Esophagus squamous epithelium (tissue), 5 donors: ENCODE measurements at regions not wholly inside any gene's neighbourhood (a gene's known extent, or its start where the extent isn't known, plus 50 kb on each side); places are given as distances from the start of the nearest gene placed in this dataset.

Source experiments
- DNase-seq: peaks from one replicate; lab custom pipeline; 2025; lab: John Stamatoyannopoulos, UW
- H3K27ac ChIP-seq, 4 donors: fragments of 200-600 bp; sonication (generic); one replicate each; pipeline ENCODE4 v1.5.1; 2016 to 2019; ENCODE audit warnings: mild to moderate bottlenecking in 1 of 4
- H3K27me3 ChIP-seq, 4 donors: fragments of 200-600 bp; sonication (generic); 1 replicate in 3 of 4; 2 replicates in 1 of 4; pipeline versions ENCODE4 v1.5.1 to v1.6.0; 2017 to 2021; ENCODE audit warnings: antibody characterized with exemption in 1 of 4
- H3K36me3 ChIP-seq, 3 donors: fragments of 200-600 bp; sonication (generic); one replicate each; pipeline ENCODE4 v1.5.1; 2016 to 2019
- H3K4me1 ChIP-seq, 3 donors: fragments of 200-600 bp; sonication (generic); one replicate each; pipeline ENCODE4 v1.5.1; 2017 to 2019
- H3K4me3 ChIP-seq, 4 donors: fragments of 200-600 bp; sonication (generic); 1 replicate in 3 of 4; 2 replicates in 1 of 4; pipeline ENCODE4 v1.5.1; 2016 to 2019; ENCODE audit warnings: mild to moderate bottlenecking in 2 of 4, moderate library complexity in 1 of 4
- H3K9me3 ChIP-seq, 3 donors: fragments of 200-600 bp; sonication (generic); one replicate each; pipeline ENCODE4 v1.5.1; 2016 to 2019
- POLR2A ChIP-seq, 4 donors: fragments of 450-650 bp; IDR thresholded peaks; one replicate each; pipeline ENCODE4 v1.6.1; 2017; ENCODE audit warnings: antibody characterized with exemption in 4 of 4, mild to moderate bottlenecking in 4 of 4, moderate library complexity in 3 of 4
- WGBS, 2 donors: methylation state at CpG; one replicate each; pipeline ENCODE4 v1.1.5; 2018; 5-methylcytosine and 5-hydroxymethylcytosine counted together
- intact Hi-C: fragments of 100-400 bp; cut with DNase I; formaldehyde crosslinking; loops from one replicate; pipeline ENCODE4 v1.15.0; 2022
- TF ChIP-seq, protein P1 (sequence below), 6 experiments: fragments of 450-650 bp in 4 of 6; fragments of 200-600 bp in 2 of 6; sonication (generic) in 2 of 6; IDR thresholded peaks; one replicate each; pipeline ENCODE4 v1.5.1; 2016 to 2019; ENCODE audit warnings: antibody characterized with exemption in 6 of 6, mild to moderate bottlenecking in 4 of 6, moderate library complexity in 4 of 6
- donor health status: DM: yes; HTN: yes; CAD: no.

DNA sequence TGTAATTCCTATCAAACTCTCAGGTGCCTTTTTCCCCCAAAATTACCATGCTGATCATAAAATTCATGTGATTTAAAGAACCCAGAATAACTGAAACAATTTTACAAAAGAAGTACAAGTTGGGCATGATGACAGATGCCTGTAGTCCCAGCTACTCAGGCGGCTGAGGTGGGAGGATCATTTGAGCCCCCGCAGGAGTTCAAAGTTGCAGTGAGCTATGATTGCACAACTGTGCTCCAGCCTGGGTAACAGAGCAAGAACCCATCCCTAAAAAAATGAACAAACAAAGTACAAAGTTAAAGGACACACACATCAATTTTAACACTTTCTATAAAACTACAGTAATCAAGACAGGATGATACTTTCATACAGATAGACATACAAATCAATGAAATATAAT, 97.9 kb upstream of the LPAR1 start:
- no peaks in the 10 kb centered on the region for H3K4me1 ChIP-seq
- H3K27ac ChIP-seq: no peak overlapping the region
- no peaks in the 10 kb centered on the region for H3K27me3 ChIP-seq
- no peak overlapping the region for H3K4me3 ChIP-seq
- intact Hi-C loops: no loop called here
- TF ChIP-seq POLR2A (IDR thresholded peaks at IDR 0.05): no peak
- TF ChIP-seq, protein P1, sequence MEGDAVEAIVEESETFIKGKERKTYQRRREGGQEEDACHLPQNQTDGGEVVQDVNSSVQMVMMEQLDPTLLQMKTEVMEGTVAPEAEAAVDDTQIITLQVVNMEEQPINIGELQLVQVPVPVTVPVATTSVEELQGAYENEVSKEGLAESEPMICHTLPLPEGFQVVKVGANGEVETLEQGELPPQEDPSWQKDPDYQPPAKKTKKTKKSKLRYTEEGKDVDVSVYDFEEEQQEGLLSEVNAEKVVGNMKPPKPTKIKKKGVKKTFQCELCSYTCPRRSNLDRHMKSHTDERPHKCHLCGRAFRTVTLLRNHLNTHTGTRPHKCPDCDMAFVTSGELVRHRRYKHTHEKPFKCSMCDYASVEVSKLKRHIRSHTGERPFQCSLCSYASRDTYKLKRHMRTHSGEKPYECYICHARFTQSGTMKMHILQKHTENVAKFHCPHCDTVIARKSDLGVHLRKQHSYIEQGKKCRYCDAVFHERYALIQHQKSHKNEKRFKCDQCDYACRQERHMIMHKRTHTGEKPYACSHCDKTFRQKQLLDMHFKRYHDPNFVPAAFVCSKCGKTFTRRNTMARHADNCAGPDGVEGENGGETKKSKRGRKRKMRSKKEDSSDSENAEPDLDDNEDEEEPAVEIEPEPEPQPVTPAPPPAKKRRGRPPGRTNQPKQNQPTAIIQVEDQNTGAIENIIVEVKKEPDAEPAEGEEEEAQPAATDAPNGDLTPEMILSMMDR (IDR thresholded peaks at IDR 0.05): no peak
- no peaks in the 10 kb centered on the region for H3K36me3 ChIP-seq
- DNase-seq: no peak
- WGBS, 2 donors: 71 to 75% methylated on average over 2 of the region's 2 CpGs
- peaks cover 0 to 13% (median 0%) of the 10 kb centered on the region in 3 donors for H3K9me3 ChIP-seq

DNA sequence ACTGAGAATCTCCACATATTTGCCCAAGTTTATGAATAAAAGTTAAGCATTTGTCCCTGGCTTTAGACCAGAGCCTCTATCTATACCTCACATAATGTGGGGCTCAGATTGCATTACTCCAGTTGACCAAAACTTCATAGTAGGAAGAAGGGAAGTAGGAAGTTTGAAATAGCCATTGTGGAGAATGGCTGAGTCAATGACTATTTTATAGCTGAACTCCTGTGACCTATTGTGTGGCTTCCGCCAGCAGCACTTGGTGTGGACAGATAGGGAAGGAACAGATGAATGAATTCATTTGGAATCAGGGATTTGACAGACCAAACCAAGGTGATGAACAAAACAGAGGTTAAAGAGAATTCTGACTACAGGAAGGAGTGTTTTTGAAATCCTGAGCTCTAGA, 92.9 kb upstream of the LPAR1 start:
- 71 to 100% methylated on average over 1 of the region's 1 CpG for WGBS, 2 donors
- TF ChIP-seq POLR2A (IDR thresholded peaks at IDR 0.05): no peak
- TF ChIP-seq, protein P1 (IDR thresholded peaks at IDR 0.05): no peak
- no peaks in the 10 kb centered on the region for H3K36me3 ChIP-seq
- intact Hi-C loops: no loop called here
- no peaks in the 10 kb centered on the region for H3K4me1 ChIP-seq
- H3K27ac ChIP-seq: no peak overlapping the region
- H3K27me3 ChIP-seq: no peaks in the 10 kb centered on the region
- H3K9me3 ChIP-seq: peaks cover 0 to 13% (median 0%) of the 10 kb centered on the region in 3 donors
- DNase-seq: no peak
- H3K4me3 ChIP-seq: no peak overlapping the region

DNA sequence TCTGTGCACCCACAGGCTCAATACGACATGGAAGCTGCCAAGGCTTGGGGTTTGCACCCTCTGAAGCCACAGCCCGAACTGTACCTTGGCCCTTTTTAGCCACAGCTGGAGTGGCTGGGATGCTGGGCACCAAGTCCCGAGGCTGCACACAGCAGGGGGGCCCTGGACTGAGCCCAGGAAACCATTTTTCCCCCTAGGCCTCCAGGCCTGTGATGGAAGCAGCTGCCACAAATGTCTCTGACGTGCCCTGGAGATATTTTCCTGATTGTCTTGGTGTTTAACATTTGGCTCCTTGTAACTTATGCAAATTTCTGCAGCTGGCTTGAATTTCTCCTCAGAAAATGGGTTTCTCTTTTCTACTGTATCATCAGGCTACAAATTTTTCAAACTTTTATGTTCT, 82.3 kb upstream of the LPAR1 start:
- intact Hi-C loops: no loop called here
- H3K9me3 ChIP-seq: no peaks in the 10 kb centered on the region
- DNase-seq: no peak
- H3K4me3 ChIP-seq: no peak overlapping the region
- H3K4me1 ChIP-seq: no peaks in the 10 kb centered on the region
- no peaks in the 10 kb centered on the region for H3K36me3 ChIP-seq
- WGBS, 2 donors: 55 to 73% methylated on average over 2 to 3 of the region's 4 CpGs
- H3K27ac ChIP-seq: no peak overlapping the region
- no peak for TF ChIP-seq POLR2A (IDR thresholded peaks at IDR 0.05)
- TF ChIP-seq, protein P1 (IDR thresholded peaks at IDR 0.05): no peak
- H3K27me3 ChIP-seq: no peaks in the 10 kb centered on the region

DNA sequence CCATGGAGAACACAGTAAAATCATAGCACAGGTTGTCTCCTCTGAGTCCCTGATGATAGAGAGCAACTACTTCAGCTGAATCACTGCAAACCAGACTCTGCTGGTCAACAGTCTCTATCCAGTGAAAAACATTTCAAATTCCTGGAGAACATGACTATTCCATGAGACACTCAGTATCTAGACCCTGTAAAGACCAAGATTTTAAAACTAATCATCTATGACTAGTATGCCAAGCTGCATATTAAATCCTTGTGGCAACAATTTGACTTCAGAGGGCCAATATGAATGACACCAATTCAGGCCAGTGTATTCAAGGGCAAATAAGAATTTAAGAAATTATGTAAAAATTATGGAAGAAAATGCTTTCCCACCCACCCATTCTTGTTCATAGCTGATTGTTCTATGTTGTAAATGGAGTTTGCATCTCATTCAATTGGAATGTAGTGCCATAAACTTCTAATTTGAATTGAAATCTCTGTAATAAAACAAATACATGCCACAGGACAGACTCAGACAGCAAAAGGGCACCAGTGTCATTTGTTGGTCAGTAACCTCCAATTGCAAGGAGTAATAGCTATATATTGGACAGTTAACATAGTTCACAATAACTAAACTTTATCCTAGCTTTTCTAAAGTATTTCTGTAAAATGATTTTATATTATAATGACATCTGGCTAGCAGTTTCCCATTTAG, 80.1 kb upstream of the LPAR1 start:
- Histone ChIP-seq H3K36me3 (no peaks in the 10 kb centered on the region), H3K27me3 (no peaks in the 10 kb centered on the region), H3K4me3 (no peak overlapping the region), H3K27ac (no peak overlapping the region), H3K9me3 (no peaks in the 10 kb centered on the region), H3K4me1 (no peaks in the 10 kb centered on the region)
- DNase-seq: no peak
- TF ChIP-seq POLR2A (IDR thresholded peaks at IDR 0.05): no peak
- TF ChIP-seq, protein P1 (IDR thresholded peaks at IDR 0.05): no peak
- intact Hi-C loops: no loop called here

DNA sequence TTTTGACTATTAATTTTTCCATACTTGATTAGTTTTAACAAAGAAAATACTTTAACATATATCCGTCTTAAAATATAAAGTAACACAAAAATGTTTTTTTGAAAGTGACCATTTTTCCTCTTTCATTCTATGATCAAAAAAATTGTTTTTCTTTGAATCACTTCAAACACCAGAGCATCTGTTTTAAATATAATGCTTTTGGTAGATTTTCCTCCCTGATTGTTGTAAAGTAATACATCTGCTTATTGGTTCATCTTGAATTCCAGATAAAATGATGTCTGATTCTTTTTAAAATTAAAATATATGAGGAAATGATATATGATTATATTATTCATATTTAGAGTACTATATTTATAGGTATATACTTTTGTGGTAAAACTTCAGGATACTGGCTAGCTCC, 76.2 kb upstream of the LPAR1 start:
- Histone ChIP-seq H3K27me3 (no peaks in the 10 kb centered on the region), H3K36me3 (no peaks in the 10 kb centered on the region), H3K4me1 (no peaks in the 10 kb centered on the region), H3K9me3 (no peaks in the 10 kb centered on the region), H3K27ac (no peak overlapping the region), H3K4me3 (no peak overlapping the region)
- intact Hi-C loops: no loop called here
- no peak for TF ChIP-seq POLR2A (IDR thresholded peaks at IDR 0.05)
- TF ChIP-seq, protein P1 (IDR thresholded peaks at IDR 0.05): no peak
- 58 to 76% methylated on average over 1 of the region's 1 CpG for WGBS, 2 donors
- DNase-seq: no peak
